Tibial artery (tissue), 4 donors: ENCODE measurements at regions not wholly inside any gene's neighbourhood (a gene's known extent, or its start where the extent isn't known, plus 50 kb on each side); places are given as distances from the start of the nearest gene placed in this dataset.

Source experiments
- DNase-seq, 2 donors: peaks; one replicate each; pipeline ENCODE4 v3.0.0-alpha.2; 2019
- H3K27ac ChIP-seq, 2 donors: fragments of 200-600 bp; sonication (generic) in 1 of 2; 1 replicate in 1 of 2; 2 replicates in 1 of 2; pipeline ENCODE4 v1.5.1; 2018 to 2019; ENCODE audit warnings: mild to moderate bottlenecking in 1 of 2
- H3K27me3 ChIP-seq, 2 donors: fragments of 200-600 bp; sonication (generic) in 1 of 2; one replicate each; pipeline versions ENCODE4 v1.5.1 to v1.6.0; 2016 to 2019
- H3K36me3 ChIP-seq, 3 donors: fragments of 200-600 bp; sonication (generic) in 2 of 3; one replicate each; pipeline ENCODE4 v1.5.1; 2016 to 2019; ENCODE audit warnings: mild to moderate bottlenecking in 2 of 3
- H3K4me1 ChIP-seq, 4 donors: fragments of 200-600 bp; sonication (generic) in 2 of 4; 1 replicate in 3 of 4; 2 replicates in 1 of 4; pipeline ENCODE4 v1.5.1; 2016 to 2019
- H3K4me3 ChIP-seq, 2 donors: fragments of 200-600 bp; sonication (generic) in 1 of 2; 1 replicate in 1 of 2; 2 replicates in 1 of 2; pipeline ENCODE4 v1.5.1; 2018 to 2019; ENCODE audit warnings: mild to moderate bottlenecking in 2 of 2
- H3K9me3 ChIP-seq, 3 donors: fragments of 200-600 bp; sonication (generic) in 1 of 3; one replicate each; pipeline ENCODE4 v1.5.1; 2016 to 2019
- intact Hi-C: fragments of 100-400 bp; cut with DNase I; formaldehyde crosslinking; loops from one replicate; pipeline ENCODE4 v1.15.0; 2023; ENCODE audit warnings: low total_unique reads
- TF ChIP-seq, protein P1 (sequence below), 2 experiments: fragments of 200-600 bp in 1 of 2; fragments of 450-650 bp in 1 of 2; IDR thresholded peaks; one replicate each; pipeline ENCODE4 v1.5.1; 2017 to 2019; ENCODE audit warnings: antibody characterized with exemption in 2 of 2, mild to moderate bottlenecking in 1 of 2, moderate library complexity in 1 of 2

DNA sequence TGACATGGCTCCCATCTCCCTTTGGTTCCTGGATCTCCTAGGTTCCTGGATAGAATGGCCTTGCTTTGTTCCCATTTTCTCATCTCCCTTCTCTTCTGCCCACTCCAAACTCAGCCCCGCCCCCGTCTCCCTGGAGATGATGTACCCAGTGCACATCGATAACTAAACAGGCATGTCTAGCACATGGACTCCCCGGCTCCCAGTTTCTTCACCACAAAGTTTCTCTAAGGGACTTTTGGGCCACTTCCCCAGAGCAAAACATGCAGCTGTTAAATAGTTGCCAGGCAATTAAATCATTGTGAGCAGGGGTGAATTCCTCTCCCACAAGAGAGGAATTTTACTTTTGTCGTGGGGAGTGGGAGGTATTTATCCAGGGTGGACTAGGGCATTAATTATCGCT lies 259.0 kb downstream of the GADD45G start:
- Histone ChIP-seq H3K27ac (no peak overlapping the region), H3K4me1 (no peaks in the 10 kb centered on the region), H3K27me3 (no peaks in the 10 kb centered on the region), H3K4me3 (no peak overlapping the region), H3K36me3 (no peaks in the 10 kb centered on the region), H3K9me3 (no peaks in the 10 kb centered on the region)
- intact Hi-C loops: no loop called here
- peak; percentile 15 to 19 for DNase-seq
- TF ChIP-seq, protein P1, sequence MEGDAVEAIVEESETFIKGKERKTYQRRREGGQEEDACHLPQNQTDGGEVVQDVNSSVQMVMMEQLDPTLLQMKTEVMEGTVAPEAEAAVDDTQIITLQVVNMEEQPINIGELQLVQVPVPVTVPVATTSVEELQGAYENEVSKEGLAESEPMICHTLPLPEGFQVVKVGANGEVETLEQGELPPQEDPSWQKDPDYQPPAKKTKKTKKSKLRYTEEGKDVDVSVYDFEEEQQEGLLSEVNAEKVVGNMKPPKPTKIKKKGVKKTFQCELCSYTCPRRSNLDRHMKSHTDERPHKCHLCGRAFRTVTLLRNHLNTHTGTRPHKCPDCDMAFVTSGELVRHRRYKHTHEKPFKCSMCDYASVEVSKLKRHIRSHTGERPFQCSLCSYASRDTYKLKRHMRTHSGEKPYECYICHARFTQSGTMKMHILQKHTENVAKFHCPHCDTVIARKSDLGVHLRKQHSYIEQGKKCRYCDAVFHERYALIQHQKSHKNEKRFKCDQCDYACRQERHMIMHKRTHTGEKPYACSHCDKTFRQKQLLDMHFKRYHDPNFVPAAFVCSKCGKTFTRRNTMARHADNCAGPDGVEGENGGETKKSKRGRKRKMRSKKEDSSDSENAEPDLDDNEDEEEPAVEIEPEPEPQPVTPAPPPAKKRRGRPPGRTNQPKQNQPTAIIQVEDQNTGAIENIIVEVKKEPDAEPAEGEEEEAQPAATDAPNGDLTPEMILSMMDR (IDR thresholded peaks at IDR 0.05): no peak

DNA sequence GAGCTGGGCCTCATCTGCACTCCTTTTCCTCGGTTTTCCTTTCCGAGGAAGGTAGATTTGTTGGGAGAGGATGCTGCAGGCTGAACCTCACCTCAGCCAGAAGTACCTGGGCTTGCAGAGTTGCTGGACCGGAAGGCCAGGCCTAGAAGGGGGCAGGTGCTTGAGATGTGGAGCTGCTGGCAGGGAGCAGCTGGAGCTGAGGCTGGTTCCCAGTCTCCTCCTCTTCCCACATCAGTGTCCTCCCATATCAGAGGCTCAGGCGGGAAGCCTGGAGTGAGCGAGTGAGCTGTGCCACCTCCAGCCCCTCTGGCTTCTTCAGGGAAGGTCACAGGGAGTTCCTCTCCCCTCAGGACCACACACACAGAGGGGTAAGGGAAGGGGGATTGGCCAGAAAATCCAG lies 259.4 kb downstream of the GADD45G start:
- Histone ChIP-seq H3K27ac (no peak overlapping the region), H3K4me1 (no peaks in the 10 kb centered on the region), H3K9me3 (no peaks in the 10 kb centered on the region), H3K36me3 (no peaks in the 10 kb centered on the region), H3K27me3 (no peaks in the 10 kb centered on the region), H3K4me3 (no peak overlapping the region)
- DNase-seq: peak; percentile 3 to 35
- TF ChIP-seq, protein P1 (IDR thresholded peaks at IDR 0.05): no peak
- intact Hi-C loops: no loop called here

DNA sequence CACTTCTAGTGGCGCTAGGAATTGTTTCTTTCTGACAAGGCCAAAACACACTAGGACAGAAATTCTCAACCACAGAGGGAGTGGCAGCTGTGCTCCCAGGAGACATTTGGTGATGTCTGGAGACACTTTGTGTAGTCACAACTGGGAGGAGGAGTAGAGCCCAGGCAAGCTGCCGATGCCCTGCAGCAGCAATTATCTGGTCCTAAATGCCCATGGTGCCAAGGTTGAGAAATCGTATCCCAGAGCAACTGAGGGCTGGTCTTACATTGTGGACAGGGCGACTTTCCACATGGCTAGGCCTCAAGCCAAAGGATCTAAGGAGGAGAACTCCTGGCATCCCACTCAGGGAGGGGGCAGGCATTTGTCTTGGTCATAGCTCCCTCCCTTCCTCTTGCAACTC lies 259.9 kb downstream of the GADD45G start:
- Histone ChIP-seq H3K27me3 (no peaks in the 10 kb centered on the region), H3K36me3 (no peaks in the 10 kb centered on the region), H3K4me1 (no peaks in the 10 kb centered on the region), H3K9me3 (no peaks in the 10 kb centered on the region), H3K4me3 (no peak overlapping the region), H3K27ac (no peak overlapping the region)
- DNase-seq: peak; percentile 19 to 28
- TF ChIP-seq, protein P1 (IDR thresholded peaks at IDR 0.05): no peak
- intact Hi-C loops: no loop called here

DNA sequence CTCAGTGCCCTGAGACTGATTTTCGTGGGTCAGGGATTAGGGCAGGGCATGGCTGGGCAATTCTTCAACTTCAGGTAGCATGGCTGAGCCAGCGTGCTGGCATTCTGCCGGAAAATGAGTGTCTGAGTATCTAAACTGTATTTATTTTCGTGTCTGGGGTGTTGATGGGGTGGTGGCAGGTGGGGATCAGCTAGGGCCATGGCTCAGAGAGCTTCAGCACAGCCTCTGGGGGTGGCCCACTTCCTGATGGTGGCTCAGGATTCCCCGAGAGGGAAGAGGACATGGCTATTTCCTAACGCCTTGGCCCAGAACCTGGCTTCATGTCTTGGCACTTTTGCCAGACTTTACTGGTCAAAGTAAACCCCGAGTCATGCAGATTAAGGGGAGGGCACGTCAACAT lies 260.5 kb downstream of the GADD45G start:
- Histone ChIP-seq H3K4me3 (no peak overlapping the region), H3K27me3 (no peaks in the 10 kb centered on the region), H3K36me3 (no peaks in the 10 kb centered on the region), H3K4me1 (no peaks in the 10 kb centered on the region), H3K27ac (no peak overlapping the region), H3K9me3 (no peaks in the 10 kb centered on the region)
- DNase-seq: peak; percentile 18 to 46
- intact Hi-C loops: no loop called here
- TF ChIP-seq, protein P1 (IDR thresholded peaks at IDR 0.05): no peak

DNA sequence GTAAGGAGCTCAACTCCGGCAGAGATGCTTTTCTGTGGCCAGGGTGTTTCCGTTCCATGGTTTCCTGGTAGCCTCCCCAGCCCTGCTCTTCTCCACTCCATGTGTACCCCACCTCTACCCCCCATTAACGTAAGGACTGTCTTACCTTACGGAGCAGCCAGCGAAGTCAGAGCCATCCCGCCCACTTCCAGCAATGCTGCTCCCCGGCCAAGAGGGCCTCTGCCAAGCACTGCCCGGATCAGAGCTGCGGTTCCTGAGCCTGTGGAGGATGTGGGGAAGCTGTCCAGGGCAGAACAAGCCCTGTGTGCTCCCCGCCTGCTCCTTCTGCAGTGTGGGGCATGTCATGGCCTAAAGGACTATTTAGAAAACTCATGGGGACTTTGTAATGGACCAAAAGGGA lies 261.2 kb downstream of the GADD45G start:
- no peaks in the 10 kb centered on the region for H3K4me1 ChIP-seq
- no peaks in the 10 kb centered on the region for H3K36me3 ChIP-seq
- H3K9me3 ChIP-seq: no peaks in the 10 kb centered on the region
- intact Hi-C loops: no loop called here
- no peak overlapping the region for H3K4me3 ChIP-seq
- TF ChIP-seq, protein P1 (IDR thresholded peaks at IDR 0.05): no peak
- no peak overlapping the region for H3K27ac ChIP-seq
- DNase-seq: peak; percentile 12 to 51
- no peaks in the 10 kb centered on the region for H3K27me3 ChIP-seq

DNA sequence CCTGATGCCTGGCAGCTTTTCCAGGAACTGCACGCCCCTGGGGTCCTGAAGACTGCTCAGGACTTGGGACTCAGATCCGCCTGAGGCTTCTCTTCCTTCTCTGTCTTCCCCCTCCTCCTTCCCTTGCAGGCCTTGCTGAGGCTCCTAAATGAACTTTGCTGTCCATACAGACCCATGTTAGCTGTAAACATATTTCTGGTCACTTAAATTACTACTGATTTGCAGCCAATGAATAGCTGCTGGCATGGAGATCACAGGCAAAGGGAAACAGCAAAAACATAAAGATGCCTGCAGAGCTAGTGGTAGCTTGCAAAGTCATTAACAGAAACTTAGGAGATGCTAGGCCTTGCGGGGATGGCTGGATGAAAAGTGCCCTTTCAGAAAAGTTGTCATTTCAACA lies 261.9 kb downstream of the GADD45G start:
- DNase-seq: peak; percentile 6 to 37
- no peaks in the 10 kb centered on the region for H3K36me3 ChIP-seq
- H3K27me3 ChIP-seq: no peaks in the 10 kb centered on the region
- no peak overlapping the region for H3K27ac ChIP-seq
- no peaks in the 10 kb centered on the region for H3K9me3 ChIP-seq
- no peak overlapping the region for H3K4me3 ChIP-seq
- H3K4me1 ChIP-seq: no peaks in the 10 kb centered on the region
- intact Hi-C loops: no loop called here
- TF ChIP-seq, protein P1 (IDR thresholded peaks at IDR 0.05): no peak
